GM23338 (cell line): ENCODE measurements at regions not wholly inside any gene's neighbourhood (a gene's known extent, or its start where the extent isn't known, plus 50 kb on each side); places are given as distances from the start of the nearest gene placed in this dataset.

Experiments
- ATAC-seq: fragments of 200-7000 bp; cut with Tn5 transposase; 3 replicates; pipeline ENCODE4 v1.9.1; 2020
- DNase-seq: peaks from one replicate; pipeline ENCODE4 v3.0.0-alpha.2; 2015; ENCODE audit warnings: low spot score
- H2AFZ ChIP-seq: fragments of 200-600 bp; sonication (generic); 2 replicates; pipeline ENCODE4 v1.8.0; 2016; ENCODE audit warnings: antibody characterized with exemption, mild to moderate bottlenecking, moderate library complexity
- H3F3A ChIP-seq: fragments of 200-600 bp; sonication (generic); replicated peaks from 2 replicates; pipeline ENCODE4 v1.8.0; 2017; ENCODE audit warnings: antibody characterized with exemption, mixed run types, low read depth
- H3K27ac ChIP-seq: fragments of 200-600 bp; sonication (generic); 2 replicates; pipeline ENCODE4 v1.6.1; 2016; ENCODE audit warnings: low read depth
- H3K27me3 ChIP-seq: fragments of 200-600 bp; sonication (generic); 2 replicates; pipeline ENCODE4 v1.8.0; 2016; ENCODE audit warnings: mild to moderate bottlenecking, mixed run types, moderate library complexity; ENCODE audit not compliant: insufficient read depth
- H3K36me3 ChIP-seq: fragments of 200-600 bp; sonication (generic); 2 replicates; pipeline ENCODE4 v1.8.0; 2016; ENCODE audit warnings: mild to moderate bottlenecking; ENCODE audit not compliant: insufficient read depth
- H3K4me1 ChIP-seq: fragments of 200-600 bp; sonication (generic); 2 replicates; pipeline ENCODE4 v1.8.0; 2016; ENCODE audit warnings: mild to moderate bottlenecking, moderate library complexity; ENCODE audit not compliant: insufficient read depth
- H3K4me2 ChIP-seq: fragments of 200-600 bp; sonication (generic); 2 replicates; pipeline ENCODE4 v1.7.1; 2017; ENCODE audit warnings: mixed run types
- H3K4me3 ChIP-seq: fragments of 200-600 bp; sonication (generic); 2 replicates; pipeline ENCODE4 v1.6.1; 2016; ENCODE audit warnings: mixed run types
- H3K79me2 ChIP-seq: fragments of 200-600 bp; sonication (generic); replicated peaks from 2 replicates; pipeline ENCODE4 v1.8.0; 2017; ENCODE audit warnings: mild to moderate bottlenecking; ENCODE audit not compliant: insufficient read depth
- H3K9me2 ChIP-seq: fragments of 200-600 bp; sonication (generic); 2 replicates; pipeline ENCODE4 v1.8.0; 2017; ENCODE audit not compliant: insufficient read depth
- H4K20me1 ChIP-seq: fragments of 200-600 bp; sonication (generic); replicated peaks from 2 replicates; pipeline ENCODE4 v1.8.0; 2017; ENCODE audit warnings: mild to moderate bottlenecking; ENCODE audit not compliant: insufficient read depth
- H3K27ac Mint-ChIP-seq: 2 replicates; pipeline ENCODE4 v1.8.0; 2020; ENCODE audit warnings: inconsistent platforms, mild to moderate bottlenecking, moderate library complexity, mixed read lengths
- H3K27me3 Mint-ChIP-seq: 3 replicates; pipeline ENCODE4 v1.8.0; 2022; ENCODE audit warnings: low read depth, mild to moderate bottlenecking, moderate library complexity, mixed read lengths, inconsistent platforms; ENCODE audit not compliant: insufficient read depth, poor library complexity
- H3K36me3 Mint-ChIP-seq: 3 replicates; pipeline ENCODE4 v1.8.0; 2021; ENCODE audit warnings: low read depth, mild to moderate bottlenecking, inconsistent platforms, moderate library complexity, mixed read lengths
- H3K4me1 Mint-ChIP-seq: 3 replicates; pipeline ENCODE4 v1.8.0; 2020; ENCODE audit warnings: mild to moderate bottlenecking, inconsistent platforms, mixed read lengths
- H3K4me3 Mint-ChIP-seq: 3 replicates; pipeline ENCODE4 v1.8.0; 2021; ENCODE audit warnings: moderate library complexity, mild to moderate bottlenecking, inconsistent platforms, mixed read lengths
- H3K9me3 Mint-ChIP-seq: 3 replicates; pipeline ENCODE4 v1.8.0; 2020; ENCODE audit warnings: moderate library complexity, mild to moderate bottlenecking, inconsistent platforms, mixed read lengths
- CREB1 ChIP-seq: fragments of 250-450 bp; sonication (Bioruptor Pico); IDR thresholded peaks from 2 replicates; pipeline ENCODE4 v1.5.0; 2020; ENCODE audit warnings: low read depth, mild to moderate bottlenecking, moderate library complexity
- CTCF ChIP-seq, 2 experiments: fragments of 200-600 bp in 1 of 2; sonication (generic) in 1 of 2; conservative IDR thresholded peaks; 2 replicates each; pipeline versions ENCODE4 v1.5.1 to v1.6.1; 2016 to 2017; ENCODE audit warnings: antibody characterized with exemption in 2 of 2, low read depth in 2 of 2, mild to moderate bottlenecking in 2 of 2, moderate library complexity in 1 of 2
- ETS1 ChIP-seq: IDR thresholded peaks from 2 replicates; pipeline ENCODE4 v1.6.1; 2016; ENCODE audit warnings: antibody characterized with exemption
- EZH2 ChIP-seq: fragments of 200-600 bp; sonication (generic); IDR thresholded peaks from one replicate; pipeline ENCODE4 v1.8.0; 2017; ENCODE audit warnings: antibody characterized with exemption, mild to moderate bottlenecking, low read depth; ENCODE audit not compliant: unreplicated experiment
- EZH2phosphoT487 ChIP-seq: fragments of 200-600 bp; sonication (generic); IDR thresholded peaks from one replicate; pipeline ENCODE4 v1.8.1; 2018; ENCODE audit warnings: antibody characterized with exemption; ENCODE audit not compliant: unreplicated experiment
- JUNB ChIP-seq: IDR thresholded peaks from one replicate; pipeline ENCODE4 v1.6.1; 2016; ENCODE audit warnings: antibody characterized with exemption; ENCODE audit not compliant: unreplicated experiment
- NANOG ChIP-seq: IDR thresholded peaks from 2 replicates; pipeline ENCODE4 v1.6.1; 2016; ENCODE audit warnings: antibody characterized with exemption, borderline replicate concordance
- POLR2AphosphoS5 ChIP-seq: IDR thresholded peaks from 2 replicates; pipeline ENCODE4 v1.6.1; 2016; ENCODE audit warnings: antibody characterized with exemption, low read depth
- REST ChIP-seq: IDR thresholded peaks from one replicate; pipeline ENCODE4 v1.6.1; 2018; ENCODE audit warnings: antibody characterized with exemption; ENCODE audit not compliant: unreplicated experiment
- STAT1 ChIP-seq: IDR thresholded peaks from one replicate; pipeline ENCODE4 v1.6.1; 2016; ENCODE audit warnings: antibody characterized with exemption; ENCODE audit not compliant: unreplicated experiment
- ZNF114 ChIP-seq: fragments of 250-450 bp; sonication (Bioruptor Pico); IDR thresholded peaks from 2 replicates; pipeline ENCODE4 v1.5.0; 2020; ENCODE audit warnings: mild to moderate bottlenecking, moderate library complexity
- ZNF331 ChIP-seq: fragments of 250-450 bp; sonication (Bioruptor Pico); IDR thresholded peaks from 2 replicates; pipeline ENCODE4 v1.5.0; 2020; ENCODE audit warnings: low read depth, mild to moderate bottlenecking, moderate library complexity
- ZNF462 ChIP-seq: fragments of 250-450 bp; sonication (Bioruptor Pico); IDR thresholded peaks from 2 replicates; pipeline ENCODE4 v1.5.0; 2020; ENCODE audit warnings: mild to moderate bottlenecking, moderate library complexity

- TF ChIP-seq CTCF (conservative IDR thresholded peaks at IDR 0.05; ENCODE audit: low read depth in 2 of 2) (no peak), ETS1 (no peak), STAT1 (no peak), ZNF331 (CRISPR knock-in tag) (no peak), EZH2 (no peak), POLR2AphosphoS5 (no peak), NANOG (no peak), ZNF462 (CRISPR knock-in tag) (no peak), EZH2phosphoT487 (no peak), JUNB (no peak), ZNF114 (no peak), CREB1 (CRISPR knock-in tag) (no peak), REST (no peak)
- H3K9me3 Mint-ChIP-seq, result peaks cover 22% of the 10 kb centered on the region
- no peaks in the 10 kb centered on the region for H3K4me1 Mint-ChIP-seq
- ATAC-seq (no peak), DNase-seq (no peak)
- H3K27ac Mint-ChIP-seq, result no peak overlapping the region
- no peaks in the 10 kb centered on the region for H3K27me3 Mint-ChIP-seq
- no peaks in the 10 kb centered on the region for H4K20me1 ChIP-seq
- H3K36me3 ChIP-seq, result no peaks in the 10 kb centered on the region
- no peaks in the 10 kb centered on the region for H3K79me2 ChIP-seq
- H3K4me2 ChIP-seq, result no peak overlapping the region
- no peaks in the 10 kb centered on the region; the same call in 1 of the 2 replicates for H3K9me2 ChIP-seq
- no peak overlapping the region for H3K4me3 Mint-ChIP-seq
- no peak overlapping the region for H3K27ac ChIP-seq
- H3K4me3 ChIP-seq, result no peak overlapping the region
- H2AFZ ChIP-seq, result no peak overlapping the region
- no peaks in the 10 kb centered on the region for H3K27me3 ChIP-seq
- H3K36me3 Mint-ChIP-seq, result peaks cover 15% of the 10 kb centered on the region
- no peaks in the 10 kb centered on the region for H3K4me1 ChIP-seq
- no peaks in the 10 kb centered on the region for H3F3A ChIP-seq
Observed at GRCh38 chr2:23091019-23091418, 294.0 kb upstream of the KLHL29 start.
